ENCODE measurements at regions not wholly inside any gene's neighbourhood (a gene's known extent, or its start where the extent isn't known, plus 50 kb on each side); places are given as distances from the start of the nearest gene placed in this dataset.

GRCh38 chr10:108358912-108359311 is 1194.4 kb upstream of the SORCS1 start:
- TF ChIP-seq CEBPB (IDR thresholded peaks at IDR 0.05) (no peak), EP300 (IDR thresholded peaks at IDR 0.05; ENCODE audit: borderline replicate concordance) (no peak), TCF12 (IDR thresholded peaks at IDR 0.05; ENCODE audit: low read depth) (no peak)
- TF ChIP-seq, protein P1, sequence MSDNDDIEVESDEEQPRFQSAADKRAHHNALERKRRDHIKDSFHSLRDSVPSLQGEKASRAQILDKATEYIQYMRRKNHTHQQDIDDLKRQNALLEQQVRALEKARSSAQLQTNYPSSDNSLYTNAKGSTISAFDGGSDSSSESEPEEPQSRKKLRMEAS (IDR thresholded peaks at IDR 0.05), result no peak

All from Ishikawa (cell line).